IMR-90 (cell line): ENCODE measurements at regions not wholly inside any gene's neighbourhood (a gene's known extent, or its start where the extent isn't known, plus 50 kb on each side); places are given as distances from the start of the nearest gene placed in this dataset.

Experiments used
- ATAC-seq: fragments of 200-7000 bp; cut with Tn5 transposase; 2 replicates; pipeline ENCODE4 v1.9.1; 2020; ENCODE audit warnings: low read depth, mild to moderate bottlenecking, moderate library complexity
- BruUV-seq: library from RNA; stranded (reverse); fragments of 400-500 nt; replicated peaks from 2 replicates; lab custom pipeline; 2021; lab: Mats Ljungman, UMichigan
- CTCF ChIA-PET: fragments of 300-600 bp; formaldehyde crosslinking; extraction: SDS; loops from one replicate; lab custom pipeline; 2021; ENCODE audit warnings: antibody characterized with exemption; lab: Yijun Ruan, JAX
- POLR2A ChIA-PET: fragments of 300-600 bp; sonication (Branson Sonifier 250); formaldehyde crosslinking; loops from one replicate; lab custom pipeline; 2022; ENCODE audit warnings: antibody characterized with exemption; ENCODE audit not compliant: unreplicated experiment; lab: Charles Lee
- DNase-seq: peaks from one replicate; pipeline ENCODE4 v3.0.0; 2013
- H2AFZ ChIP-seq: replicated peaks from 2 replicates; pipeline ENCODE3; 2013; ENCODE audit warnings: low read length, mild to moderate bottlenecking; ENCODE audit not compliant: poor library complexity
- H2AK5ac ChIP-seq: 2 replicates; pipeline ENCODE4 v1.6.1; 2013; ENCODE audit warnings: low read depth, low read length, inconsistent platforms
- H2AK9ac ChIP-seq: replicated peaks from 2 replicates; pipeline ENCODE3; 2013; ENCODE audit warnings: mild to moderate bottlenecking, low read depth, low read length, moderate library complexity; ENCODE audit not compliant: poor library complexity
- H2BK120ac ChIP-seq: 2 replicates; pipeline ENCODE4 v1.6.1; 2013; ENCODE audit warnings: low read depth, low read length, inconsistent platforms
- H2BK15ac ChIP-seq: 3 replicates; pipeline ENCODE4 v1.6.1; 2013; ENCODE audit warnings: low read depth, low read length, inconsistent platforms
- H2BK20ac ChIP-seq: 2 replicates; pipeline ENCODE4 v1.6.1; 2013; ENCODE audit warnings: low read depth, mild to moderate bottlenecking, inconsistent platforms, low read length, moderate library complexity
- H2BK5ac ChIP-seq: 2 replicates; pipeline ENCODE4 v1.6.1; 2013; ENCODE audit warnings: mild to moderate bottlenecking, low read depth, low read length, inconsistent platforms; ENCODE audit not compliant: poor library complexity, severe bottlenecking
- H3K14ac ChIP-seq: replicated peaks from 2 replicates; pipeline ENCODE4 v1.6.1; 2013; ENCODE audit warnings: low read depth, low read length, inconsistent platforms
- H3K18ac ChIP-seq: 2 replicates; pipeline ENCODE4 v1.6.1; 2013; ENCODE audit warnings: low read depth, low read length, control low read depth
- H3K23ac ChIP-seq: 2 replicates; pipeline ENCODE4 v1.6.1; 2013; ENCODE audit warnings: low read depth, low read length, inconsistent platforms
- H3K27ac ChIP-seq: 2 replicates; pipeline ENCODE4 v1.5.1; 2013; ENCODE audit warnings: mild to moderate bottlenecking, control low read depth, low read length; ENCODE audit not compliant: insufficient read depth
- H3K27me3 ChIP-seq: 2 replicates; pipeline ENCODE4 v1.6.1; 2013; ENCODE audit warnings: low read length; ENCODE audit not compliant: control insufficient read depth, insufficient read depth
- H3K36me3 ChIP-seq: 2 replicates; pipeline ENCODE4 v1.6.1; 2013; ENCODE audit warnings: low read length, mixed read lengths; ENCODE audit not compliant: control insufficient read depth, insufficient read depth
- H3K4ac ChIP-seq: 2 replicates; pipeline ENCODE4 v1.6.1; 2013; ENCODE audit warnings: low read depth, low read length, inconsistent platforms
- H3K4me1 ChIP-seq: 2 replicates; pipeline ENCODE4 v1.6.1; 2013; ENCODE audit warnings: low read length, mixed read lengths; ENCODE audit not compliant: control insufficient read depth, insufficient read depth
- H3K4me2 ChIP-seq: 2 replicates; pipeline ENCODE4 v1.6.1; 2013; ENCODE audit warnings: low read depth, mild to moderate bottlenecking, control low read depth, low read length, moderate library complexity
- H3K4me3 ChIP-seq: 2 replicates; pipeline ENCODE4 v1.5.1; 2013; ENCODE audit warnings: low read depth, mild to moderate bottlenecking, control low read depth, low read length, moderate library complexity; ENCODE audit not compliant: insufficient read depth
- H3K56ac ChIP-seq: 2 replicates; pipeline ENCODE4 v1.6.1; 2013; ENCODE audit warnings: low read length, inconsistent platforms; ENCODE audit not compliant: insufficient read depth; ENCODE audit errors: extremely low read depth
- H3K79me1 ChIP-seq, 2 experiments: 2 replicates each; pipeline ENCODE4 v1.6.1; 2013; ENCODE audit warnings: low read length in 2 of 2, inconsistent platforms in 1 of 2, low read depth in 1 of 2
- H3K9ac ChIP-seq: 2 replicates; pipeline ENCODE4 v1.6.1; 2013; ENCODE audit warnings: low read depth, low read length, control low read depth
- H3K9me1 ChIP-seq: 2 replicates; pipeline ENCODE4 v1.6.1; 2013; ENCODE audit warnings: low read length, inconsistent platforms; ENCODE audit not compliant: insufficient read depth
- H3K9me3 ChIP-seq: 2 replicates; pipeline ENCODE4 v1.6.1; 2013; ENCODE audit warnings: low read length; ENCODE audit not compliant: control insufficient read depth, insufficient read depth
- H4K20me1 ChIP-seq: 2 replicates; pipeline ENCODE4 v1.6.1; 2013; ENCODE audit warnings: low read length, inconsistent platforms; ENCODE audit not compliant: insufficient read depth
- H4K5ac ChIP-seq: 2 replicates; pipeline ENCODE4 v1.6.1; 2013; ENCODE audit warnings: mild to moderate bottlenecking, low read depth, low read length, control low read depth
- H4K8ac ChIP-seq, 2 experiments: 2 replicates each; pipeline ENCODE4 v1.6.1; 2013; ENCODE audit warnings: low read depth in 2 of 2, low read length in 2 of 2, control low read depth in 1 of 2, inconsistent platforms in 1 of 2
- H4K91ac ChIP-seq: 2 replicates; pipeline ENCODE4 v1.6.1; 2013; ENCODE audit warnings: low read depth, low read length, inconsistent platforms; ENCODE audit not compliant: insufficient read depth
- CEBPB ChIP-seq: IDR thresholded peaks from 2 replicates; pipeline ENCODE4 v1.6.1; 2012; ENCODE audit warnings: low read depth, low read length, improper control_type of control experiment
- CTCF ChIP-seq: conservative IDR thresholded peaks from 2 replicates; pipeline ENCODE4 v1.5.1; 2012; ENCODE audit warnings: mild to moderate bottlenecking, low read depth, low read length, improper control_type of control experiment
- WGBS, 2 experiments: methylation state at CpG; one replicate each; pipeline versions ENCODE4 v1.1.5 to v1.1.7; 2013; ENCODE audit warnings: missing lambda C conversion rate in 2 of 2; ENCODE audit not compliant: insufficient read length in 1 of 2; ENCODE audit errors: extremely low coverage in 2 of 2; 5-methylcytosine and 5-hydroxymethylcytosine counted together
- dilution Hi-C: fragments of 300-500 bp; cut with HindIII; formaldehyde crosslinking; loops from one replicate; pipeline ENCODE4 v1.14.3; 2018; ENCODE audit warnings: low sequenced_read_pairs; ENCODE audit not compliant: unreplicated experiment
- in situ Hi-C: fragments of 300-500 bp; cut with MboI; formaldehyde crosslinking; loops from 3 replicates; pipeline ENCODE4 v1.14.3; 2019; ENCODE audit warnings: low sequenced_read_pairs, inconsistent platforms, mixed read lengths
- intact Hi-C: fragments of 100-400 bp; cut with micrococcal nuclease; formaldehyde crosslinking; loops from 2 replicates; pipeline ENCODE4 v1.10.0; 2022

GRCh38 chr11:69238573-69239351 lies 55.2 kb upstream of the MYEOV start:
- no CpG with 5 or more reads among the region's 5 CpGs for WGBS, 2 experiments
- intact Hi-C loops: no loop called here

More at GRCh38 chr11:69238573-69239351, 55.2 kb upstream of the MYEOV start:
- Histone ChIP-seq H2BK20ac (no peak overlapping the region), H3K14ac (no peak overlapping the region), H3K9ac (no peak overlapping the region), H3K9me1 (no peaks in the 10 kb centered on the region), H3K4me2 (no peak overlapping the region), H3K27ac (no peak overlapping the region), H4K5ac (no peak overlapping the region), H3K18ac (no peak overlapping the region), H4K91ac (no peak overlapping the region), H2BK15ac (no peak overlapping the region), H2BK5ac (no peak overlapping the region), H4K20me1 (no peaks in the 10 kb centered on the region), H3K79me1 (no peaks in the 10 kb centered on the region), H3K56ac (no peak overlapping the region), H3K4me1 (no peaks in the 10 kb centered on the region), H2AK9ac (no peak overlapping the region), H3K4ac (no peak overlapping the region), H2AK5ac (no peak overlapping the region), H3K9me3 (no peaks in the 10 kb centered on the region; the same call in 1 of the 2 replicates), H3K36me3 (no peaks in the 10 kb centered on the region), H3K27me3 (peaks cover 13% of the 10 kb centered on the region), H3K4me3 (no peak overlapping the region), H2BK120ac (no peak overlapping the region), H4K8ac (no peak overlapping the region), H3K23ac (no peak overlapping the region), H2AFZ (no peak overlapping the region)
- dilution Hi-C loops: no loop called here
- BruUV-seq: no TSS peak
- TF ChIP-seq CEBPB (no peak), CTCF (no peak)
- in situ Hi-C loops: no loop called here
- DNase-seq (no peak), ATAC-seq (no peak)
- ChIA-PET CTCF (no interaction called here), POLR2A (interaction anchor here (0.7 kb wide), 1 partner anchor 404 kb away, joined by 4 read pairs; no protein-coding TSS in a partner anchor)
